ENCODE measurements at regions not wholly inside any gene's neighbourhood (a gene's known extent, or its start where the extent isn't known, plus 50 kb on each side); places are given as distances from the start of the nearest gene placed in this dataset.

- TF ChIP-seq EP300 (IDR thresholded peaks at IDR 0.05) (no peak), POLR2A (IDR thresholded peaks at IDR 0.05; ENCODE audit: low read depth) (no peak)
- H3K27ac ChIP-seq (replicated peaks in 1 of 4): no peak overlapping the region
- 69% methylated on average over 3 of the region's 3 CpGs for WGBS
- no peaks in the 10 kb centered on the region for H3K36me3 ChIP-seq
- no peaks in the 10 kb centered on the region for H3K4me1 ChIP-seq
- intact Hi-C loops (cut with DNase I): no loop called here
- no peaks in the 10 kb centered on the region for H3K9me3 ChIP-seq
- H3K27me3 ChIP-seq: no peaks in the 10 kb centered on the region
- H3K4me3 ChIP-seq: no peak overlapping the region
- DNase-seq (ENCODE audit: extremely low spot score): no peak
These were observed 146.1 kb downstream of the TMEM167A start for GRCh38 chr5:82931110-82931509.

- intact Hi-C loops (cut with DNase I): no loop called here
- Histone ChIP-seq H3K4me3 (no peak overlapping the region), H3K4me1 (peaks cover 0 to 5% (median 0%) of the 10 kb centered on the region in 4 donors), H3K27ac (replicated peaks in 1 of 4) (no peak overlapping the region), H3K9me3 (no peaks in the 10 kb centered on the region), H3K27me3 (no peaks in the 10 kb centered on the region), H3K36me3 (no peaks in the 10 kb centered on the region)
- WGBS: 57% methylated on average over 3 of the region's 3 CpGs
- no peak for DNase-seq (ENCODE audit: extremely low spot score)
- no peak for TF ChIP-seq EP300 (IDR thresholded peaks at IDR 0.05)
- no peak for TF ChIP-seq POLR2AphosphoS5 (IDR thresholded peaks at IDR 0.05)
- no peak for TF ChIP-seq POLR2A (IDR thresholded peaks at IDR 0.05; ENCODE audit: low read depth)
- no peak for TF ChIP-seq CTCF (IDR thresholded peaks at IDR 0.05)
These were observed 152.2 kb downstream of the TMEM167A start for GRCh38 chr5:82925061-82925411.

- WGBS: 46% methylated on average over 5 of the region's 5 CpGs
- Histone ChIP-seq H3K4me3 (no peak overlapping the region), H3K9me3 (no peaks in the 10 kb centered on the region)
These were observed 152.8 kb downstream of the TMEM167A start for GRCh38 chr5:82924226-82925060.

GRCh38 chr5:82922086-82922734 lies 155.0 kb downstream of the TMEM167A start:
- intact Hi-C loops (cut with DNase I): no loop called here
- H3K36me3 ChIP-seq: no peaks in the 10 kb centered on the region
- no peaks in the 10 kb centered on the region for H3K27me3 ChIP-seq
- no peaks in the 10 kb centered on the region for H3K9me3 ChIP-seq
- H3K4me3 ChIP-seq: no peak overlapping the region
- DNase-seq (ENCODE audit: extremely low spot score): no peak
- H3K4me1 ChIP-seq: peaks cover 0 to 5% (median 0%) of the 10 kb centered on the region in 4 donors
- no peak overlapping the region for H3K27ac ChIP-seq (replicated peaks in 1 of 4)
- TF ChIP-seq EP300 (IDR thresholded peaks at IDR 0.05) (no peak), POLR2A (IDR thresholded peaks at IDR 0.05; ENCODE audit: low read depth) (no peak), POLR2AphosphoS5 (IDR thresholded peaks at IDR 0.05) (no peak), CTCF (IDR thresholded peaks at IDR 0.05) (no peak)
- WGBS: 81% methylated on average over 10 of the region's 10 CpGs

More at GRCh38 chr5:82924226-82925060, 152.8 kb downstream of the TMEM167A start:
- no peaks in the 10 kb centered on the region for H3K27me3 ChIP-seq
- H3K36me3 ChIP-seq: no peaks in the 10 kb centered on the region
- no peak overlapping the region for H3K27ac ChIP-seq (replicated peaks in 1 of 4)
- peaks cover 0 to 5% (median 0%) of the 10 kb centered on the region in 4 donors for H3K4me1 ChIP-seq
- intact Hi-C loops (cut with DNase I): no loop called here
- DNase-seq (ENCODE audit: extremely low spot score): no peak
- TF ChIP-seq POLR2AphosphoS5 (IDR thresholded peaks at IDR 0.05) (no peak), POLR2A (IDR thresholded peaks at IDR 0.05; ENCODE audit: low read depth) (no peak), CTCF (IDR thresholded peaks at IDR 0.05) (no peak), EP300 (IDR thresholded peaks at IDR 0.05) (no peak)

- intact Hi-C loops (cut with DNase I): no loop called here
- H3K27me3 ChIP-seq: no peaks in the 10 kb centered on the region
- peaks cover 0 to under 1% (median 0%) of the 10 kb centered on the region in 4 donors for H3K4me1 ChIP-seq
- WGBS: 77% methylated on average over 3 of the region's 3 CpGs
- no peak overlapping the region for H3K27ac ChIP-seq (replicated peaks in 1 of 4)
- no peak overlapping the region for H3K4me3 ChIP-seq
- no peak for DNase-seq (ENCODE audit: extremely low spot score)
- no peaks in the 10 kb centered on the region for H3K36me3 ChIP-seq
- TF ChIP-seq CTCF (IDR thresholded peaks at IDR 0.05) (no peak), POLR2AphosphoS5 (IDR thresholded peaks at IDR 0.05) (no peak), POLR2A (IDR thresholded peaks at IDR 0.05; ENCODE audit: low read depth) (no peak), EP300 (IDR thresholded peaks at IDR 0.05) (no peak)
- peaks cover 0 to 20% (median 13%) of the 10 kb centered on the region in 4 donors for H3K9me3 ChIP-seq
These were observed 158.7 kb downstream of the TMEM167A start for GRCh38 chr5:82918311-82919031.
